HEK293 (cell line): ENCODE measurements at regions not wholly inside any gene's neighbourhood (a gene's known extent, or its start where the extent isn't known, plus 50 kb on each side); places are given as distances from the start of the nearest gene placed in this dataset.

Experiments
- CTCF ChIA-PET: fragments of 350-600 bp; formaldehyde crosslinking; extraction: SDS; loops from one replicate; lab custom pipeline; 2021; ENCODE audit warnings: antibody characterized with exemption; lab: Yijun Ruan, JAX
- POLR2A ChIA-PET: fragments of 300-600 bp; formaldehyde crosslinking; extraction: SDS; loops from one replicate; lab custom pipeline; 2020; ENCODE audit warnings: antibody characterized with exemption, inconsistent platforms; lab: Yijun Ruan, JAX
- H3K27ac ChIP-seq: fragments of 200-500 bp; sonication (Bioruptor generic); 2 replicates; pipeline ENCODE4 v1.5.1; 2014; ENCODE audit warnings: low read depth, low read length, control low read depth, inconsistent platforms; ENCODE audit errors: extremely low read depth
- H3K36me3 ChIP-seq, 2 experiments: fragments of 200-500 bp in 1 of 2; sonication (Bioruptor generic) in 1 of 2; 1 replicate in 1 of 2; 2 replicates in 1 of 2; pipeline ENCODE4 v1.5.1; 2014 to 2017; ENCODE audit warnings: inconsistent platforms in 2 of 2, low read length in 2 of 2; ENCODE audit not compliant: control insufficient read depth in 2 of 2, insufficient read depth in 1 of 2
- H3K4me1 ChIP-seq: fragments of 200-500 bp; sonication (Bioruptor generic); 2 replicates; pipeline ENCODE4 v1.5.1; 2014; ENCODE audit warnings: mild to moderate bottlenecking, low read length, inconsistent platforms; ENCODE audit not compliant: control insufficient read depth, insufficient read depth
- H3K4me3 ChIP-seq: 2 replicates; pipeline ENCODE4 v1.5.1; 2011; ENCODE audit warnings: low read depth, mild to moderate bottlenecking, control low read depth, low read length, moderate library complexity
- H3K9me3 ChIP-seq: fragments of 200-500 bp; sonication (Bioruptor generic); 2 replicates; pipeline ENCODE4 v1.5.1; 2014; ENCODE audit warnings: low read depth, low read length, inconsistent platforms; ENCODE audit not compliant: control insufficient read depth, insufficient read depth
- GLIS1 ChIP-seq: fragments of 450-650 bp; formaldehyde crosslinking; IDR thresholded peaks from 2 replicates; pipeline ENCODE4 v1.5.1; 2016; ENCODE audit warnings: missing biosample characterization, missing genetic modification characterization
- SP7 ChIP-seq: fragments of 450-650 bp; formaldehyde crosslinking; IDR thresholded peaks from 2 replicates; pipeline ENCODE4 v1.5.1; 2016; ENCODE audit warnings: missing biosample characterization, missing genetic modification characterization
- YY1 ChIP-seq: fragments of 450-650 bp; formaldehyde crosslinking; IDR thresholded peaks from 2 replicates; pipeline ENCODE4 v1.5.1; 2018; ENCODE audit warnings: missing biosample characterization, missing genetic modification characterization
- ZBTB48 ChIP-seq: fragments of 450-650 bp; formaldehyde crosslinking; IDR thresholded peaks from 2 replicates; pipeline ENCODE4 v1.5.1; 2016; ENCODE audit warnings: missing biosample characterization, missing genetic modification characterization
- ZBTB6 ChIP-seq: fragments of 450-650 bp; formaldehyde crosslinking; IDR thresholded peaks from 2 replicates; pipeline ENCODE4 v1.5.1; 2017; ENCODE audit warnings: missing biosample characterization, missing genetic modification characterization
- ZFP37 ChIP-seq: fragments of 450-650 bp; formaldehyde crosslinking; IDR thresholded peaks from 2 replicates; pipeline ENCODE4 v1.5.1; 2016; ENCODE audit warnings: missing biosample characterization, missing genetic modification characterization
- ZNF18 ChIP-seq: fragments of 450-650 bp; formaldehyde crosslinking; IDR thresholded peaks from 2 replicates; pipeline ENCODE4 v1.5.1; 2016; ENCODE audit warnings: missing biosample characterization, missing genetic modification characterization
- ZNF23 ChIP-seq: fragments of 450-650 bp; formaldehyde crosslinking; IDR thresholded peaks from 2 replicates; pipeline ENCODE4 v1.5.1; 2016; ENCODE audit warnings: missing biosample characterization, missing genetic modification characterization, borderline replicate concordance
- ZNF248 ChIP-seq: fragments of 450-650 bp; formaldehyde crosslinking; IDR thresholded peaks from 2 replicates; pipeline ENCODE4 v1.5.1; 2017; ENCODE audit warnings: missing biosample characterization, missing genetic modification characterization
- ZNF449 ChIP-seq: fragments of 450-650 bp; formaldehyde crosslinking; IDR thresholded peaks from 2 replicates; pipeline ENCODE4 v1.5.1; 2017; ENCODE audit warnings: missing biosample characterization, mild to moderate bottlenecking, missing genetic modification characterization, moderate library complexity
- ZNF529 ChIP-seq: fragments of 450-650 bp; formaldehyde crosslinking; IDR thresholded peaks from 2 replicates; pipeline ENCODE4 v1.5.1; 2017; ENCODE audit warnings: missing genetic modification characterization, missing biosample characterization; ENCODE audit not compliant: insufficient replicate concordance
- ZNF600 ChIP-seq: fragments of 450-650 bp; formaldehyde crosslinking; IDR thresholded peaks from 2 replicates; pipeline ENCODE4 v1.5.1; 2016; ENCODE audit warnings: missing biosample characterization, missing genetic modification characterization
- ZNF626 ChIP-seq: fragments of 450-650 bp; sonication (Bioruptor Pico); formaldehyde crosslinking; IDR thresholded peaks from 2 replicates; pipeline ENCODE4 v1.5.1; 2018; ENCODE audit warnings: missing biosample characterization, missing genetic modification characterization, inconsistent platforms
- ZNF677 ChIP-seq: fragments of 450-650 bp; IDR thresholded peaks from 2 replicates; pipeline ENCODE4 v1.5.0; 2018; ENCODE audit warnings: missing biosample characterization, mild to moderate bottlenecking, missing genetic modification characterization, moderate library complexity
- ZNF701 ChIP-seq: fragments of 450-650 bp; formaldehyde crosslinking; IDR thresholded peaks from 2 replicates; pipeline ENCODE4 v1.5.1; 2016; ENCODE audit warnings: missing biosample characterization, missing genetic modification characterization
- TF ChIP-seq, protein P1 (sequence below): fragments of 450-650 bp; formaldehyde crosslinking; IDR thresholded peaks from 2 replicates; pipeline ENCODE4 v1.5.1; 2016; ENCODE audit warnings: missing biosample characterization, missing genetic modification characterization, borderline replicate concordance
- TF ChIP-seq, protein P2 (sequence below): fragments of 450-650 bp; formaldehyde crosslinking; IDR thresholded peaks from 2 replicates; pipeline ENCODE4 v1.5.1; 2016; ENCODE audit warnings: missing biosample characterization, missing genetic modification characterization

DNA sequence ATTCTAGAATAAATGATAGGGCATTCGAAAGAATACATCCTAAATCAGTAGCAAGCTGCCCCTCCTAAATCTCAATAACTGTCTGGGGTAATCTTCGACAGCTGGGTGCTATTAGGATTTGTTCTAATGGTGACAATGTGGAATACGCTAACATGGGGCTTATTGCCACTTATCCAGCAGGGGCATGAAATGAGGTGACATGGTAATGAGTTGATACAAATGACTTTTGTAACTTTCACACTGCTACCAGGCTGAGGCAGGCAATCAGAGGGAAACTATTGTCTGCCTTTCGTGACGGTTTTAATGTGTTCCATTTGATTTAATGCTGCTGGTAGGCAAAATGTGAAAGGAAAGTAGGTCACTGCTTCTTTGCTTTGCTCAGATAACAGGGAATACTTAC lies 1047.4 kb upstream of the PABPC4L start (continued):
- TF ChIP-seq, protein P1, sequence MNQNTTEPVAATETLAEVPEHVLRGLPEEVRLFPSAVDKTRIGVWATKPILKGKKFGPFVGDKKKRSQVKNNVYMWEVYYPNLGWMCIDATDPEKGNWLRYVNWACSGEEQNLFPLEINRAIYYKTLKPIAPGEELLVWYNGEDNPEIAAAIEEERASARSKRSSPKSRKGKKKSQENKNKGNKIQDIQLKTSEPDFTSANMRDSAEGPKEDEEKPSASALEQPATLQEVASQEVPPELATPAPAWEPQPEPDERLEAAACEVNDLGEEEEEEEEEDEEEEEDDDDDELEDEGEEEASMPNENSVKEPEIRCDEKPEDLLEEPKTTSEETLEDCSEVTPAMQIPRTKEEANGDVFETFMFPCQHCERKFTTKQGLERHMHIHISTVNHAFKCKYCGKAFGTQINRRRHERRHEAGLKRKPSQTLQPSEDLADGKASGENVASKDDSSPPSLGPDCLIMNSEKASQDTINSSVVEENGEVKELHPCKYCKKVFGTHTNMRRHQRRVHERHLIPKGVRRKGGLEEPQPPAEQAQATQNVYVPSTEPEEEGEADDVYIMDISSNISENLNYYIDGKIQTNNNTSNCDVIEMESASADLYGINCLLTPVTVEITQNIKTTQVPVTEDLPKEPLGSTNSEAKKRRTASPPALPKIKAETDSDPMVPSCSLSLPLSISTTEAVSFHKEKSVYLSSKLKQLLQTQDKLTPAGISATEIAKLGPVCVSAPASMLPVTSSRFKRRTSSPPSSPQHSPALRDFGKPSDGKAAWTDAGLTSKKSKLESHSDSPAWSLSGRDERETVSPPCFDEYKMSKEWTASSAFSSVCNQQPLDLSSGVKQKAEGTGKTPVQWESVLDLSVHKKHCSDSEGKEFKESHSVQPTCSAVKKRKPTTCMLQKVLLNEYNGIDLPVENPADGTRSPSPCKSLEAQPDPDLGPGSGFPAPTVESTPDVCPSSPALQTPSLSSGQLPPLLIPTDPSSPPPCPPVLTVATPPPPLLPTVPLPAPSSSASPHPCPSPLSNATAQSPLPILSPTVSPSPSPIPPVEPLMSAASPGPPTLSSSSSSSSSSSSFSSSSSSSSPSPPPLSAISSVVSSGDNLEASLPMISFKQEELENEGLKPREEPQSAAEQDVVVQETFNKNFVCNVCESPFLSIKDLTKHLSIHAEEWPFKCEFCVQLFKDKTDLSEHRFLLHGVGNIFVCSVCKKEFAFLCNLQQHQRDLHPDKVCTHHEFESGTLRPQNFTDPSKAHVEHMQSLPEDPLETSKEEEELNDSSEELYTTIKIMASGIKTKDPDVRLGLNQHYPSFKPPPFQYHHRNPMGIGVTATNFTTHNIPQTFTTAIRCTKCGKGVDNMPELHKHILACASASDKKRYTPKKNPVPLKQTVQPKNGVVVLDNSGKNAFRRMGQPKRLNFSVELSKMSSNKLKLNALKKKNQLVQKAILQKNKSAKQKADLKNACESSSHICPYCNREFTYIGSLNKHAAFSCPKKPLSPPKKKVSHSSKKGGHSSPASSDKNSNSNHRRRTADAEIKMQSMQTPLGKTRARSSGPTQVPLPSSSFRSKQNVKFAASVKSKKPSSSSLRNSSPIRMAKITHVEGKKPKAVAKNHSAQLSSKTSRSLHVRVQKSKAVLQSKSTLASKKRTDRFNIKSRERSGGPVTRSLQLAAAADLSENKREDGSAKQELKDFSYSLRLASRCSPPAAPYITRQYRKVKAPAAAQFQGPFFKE (tag by site-specific recombination) = no peak
- no peak for TF ChIP-seq ZNF626 (tag by site-specific recombination)
- TF ChIP-seq ZNF248 (tag by site-specific recombination) = no peak
- no peak for TF ChIP-seq ZNF529 (tag by site-specific recombination)
- TF ChIP-seq ZNF18 (tag by site-specific recombination) = no peak
- TF ChIP-seq ZBTB6 = no peak

GRCh38 chr4:135244696-135245095 lies 1043.1 kb upstream of the PABPC4L start:
- Histone ChIP-seq H3K27ac (no peak overlapping the region), H3K36me3 (no peaks in the 10 kb centered on the region), H3K4me1 (no peaks in the 10 kb centered on the region), H3K4me3 (no peak overlapping the region), H3K9me3 (no peaks in the 10 kb centered on the region)
- POLR2A ChIA-PET = no interaction called here
- CTCF ChIA-PET = no interaction called here
- TF ChIP-seq ZNF677 (tag by site-specific recombination) = no peak
- TF ChIP-seq, protein P1 (tag by site-specific recombination) = no peak
- no peak for TF ChIP-seq ZNF529 (tag by site-specific recombination)
- no peak for TF ChIP-seq SP7 (tag by site-specific recombination)
- TF ChIP-seq ZNF18 (tag by site-specific recombination) = no peak
- TF ChIP-seq, protein P2, sequence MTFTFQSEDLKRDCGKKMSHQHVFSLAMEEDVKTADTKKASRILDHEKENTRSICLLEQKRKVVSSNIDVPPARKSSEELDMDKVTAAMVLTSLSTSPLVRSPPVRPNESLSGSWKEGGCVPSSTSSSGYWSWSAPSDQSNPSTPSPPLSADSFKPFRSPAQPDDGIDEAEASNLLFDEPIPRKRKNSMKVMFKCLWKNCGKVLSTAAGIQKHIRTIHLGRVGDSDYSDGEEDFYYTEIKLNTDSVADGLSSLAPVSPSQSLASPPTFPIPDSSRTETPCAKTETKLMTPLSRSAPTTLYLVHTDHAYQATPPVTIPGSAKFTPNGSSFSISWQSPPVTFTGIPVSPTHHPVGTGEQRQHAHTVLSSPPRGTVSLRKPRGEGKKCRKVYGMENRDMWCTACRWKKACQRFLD (tag by site-specific recombination) = no peak
- no peak for TF ChIP-seq YY1
- TF ChIP-seq ZNF701 (tag by site-specific recombination) = no peak
- no peak for TF ChIP-seq ZNF449 (tag by site-specific recombination)
- no peak for TF ChIP-seq ZFP37 (tag by site-specific recombination)
- no peak for TF ChIP-seq ZBTB48
- TF ChIP-seq ZNF600 (tag by site-specific recombination) = no peak
- no peak for TF ChIP-seq ZNF23 (tag by site-specific recombination)
- no peak for TF ChIP-seq GLIS1 (tag by site-specific recombination)
